Neuronal stem cell (in vitro differentiated cells): ENCODE measurements at regions not wholly inside any gene's neighbourhood (a gene's known extent, or its start where the extent isn't known, plus 50 kb on each side); places are given as distances from the start of the nearest gene placed in this dataset.

ENCODE experiments used
- DNase-seq: peaks from one replicate; pipeline ENCODE4 v3.0.0-alpha.2; 2013; ENCODE audit warnings: low spot score
- H2AFZ ChIP-seq: one replicate; pipeline ENCODE4 v1.6.1; 2013; ENCODE audit warnings: mild to moderate bottlenecking, low read length, inconsistent platforms
- H2AK5ac ChIP-seq: 2 replicates; pipeline ENCODE4 v1.6.1; 2013; ENCODE audit warnings: low read depth, mild to moderate bottlenecking, inconsistent platforms, low read length, moderate library complexity, mixed read lengths
- H2BK120ac ChIP-seq: 2 replicates; pipeline ENCODE4 v1.6.1; 2013; ENCODE audit warnings: low read depth, mild to moderate bottlenecking, inconsistent platforms, low read length, moderate library complexity, mixed read lengths
- H2BK12ac ChIP-seq: one replicate; pipeline ENCODE4 v1.6.1; 2013; ENCODE audit warnings: low read length, inconsistent platforms
- H2BK15ac ChIP-seq: 2 replicates; pipeline ENCODE4 v1.6.1; 2013; ENCODE audit warnings: mild to moderate bottlenecking, low read length, inconsistent platforms, mixed read lengths
- H2BK5ac ChIP-seq: one replicate; pipeline ENCODE4 v1.6.1; 2013; ENCODE audit warnings: inconsistent platforms, mild to moderate bottlenecking, low read length, moderate library complexity
- H3K14ac ChIP-seq: one replicate; pipeline ENCODE4 v1.6.1; 2013; ENCODE audit warnings: low read length, inconsistent platforms
- H3K18ac ChIP-seq: 2 replicates; pipeline ENCODE4 v1.6.1; 2013; ENCODE audit warnings: low read length, inconsistent platforms
- H3K23ac ChIP-seq: 2 replicates; pipeline ENCODE4 v1.6.1; 2013; ENCODE audit warnings: low read depth, mild to moderate bottlenecking, mixed read lengths, low read length, inconsistent platforms; ENCODE audit not compliant: poor library complexity
- H3K27ac ChIP-seq: replicated peaks from 3 replicates; pipeline ENCODE4 v1.5.1; 2013; ENCODE audit warnings: low read length, inconsistent platforms
- H3K27me3 ChIP-seq, 3 experiments: 2 replicates each; pipeline ENCODE4 v1.6.1; 2013; ENCODE audit warnings: low read length in 3 of 3, mild to moderate bottlenecking in 2 of 3, inconsistent platforms in 1 of 3, low read depth in 1 of 3, mixed read lengths in 1 of 3, moderate library complexity in 1 of 3; ENCODE audit not compliant: control insufficient read depth in 3 of 3, insufficient read depth in 3 of 3
- H3K36me3 ChIP-seq, 2 donors: replicated peaks in 1 of 2; 2 replicates each; pipeline ENCODE4 v1.6.1; 2013; ENCODE audit warnings: low read length in 2 of 2; ENCODE audit not compliant: control insufficient read depth in 2 of 2, insufficient read depth in 2 of 2
- H3K4ac ChIP-seq: 2 replicates; pipeline ENCODE4 v1.6.1; 2013; ENCODE audit warnings: inconsistent platforms, mild to moderate bottlenecking, low read length, moderate library complexity
- H3K4me1 ChIP-seq, 2 donors: 1 replicate in 1 of 2; 2 replicates in 1 of 2; pipeline ENCODE4 v1.6.1; 2013; ENCODE audit warnings: low read length in 2 of 2, low read depth in 1 of 2; ENCODE audit not compliant: control insufficient read depth in 2 of 2, insufficient read depth in 1 of 2
- H3K4me2 ChIP-seq: one replicate; pipeline ENCODE4 v1.6.1; 2013; ENCODE audit warnings: mild to moderate bottlenecking, low read length, inconsistent platforms; ENCODE audit not compliant: insufficient read depth, poor library complexity, severe bottlenecking
- H3K4me3 ChIP-seq, 2 donors: 2 replicates each; pipeline ENCODE4 v1.5.1; 2013; ENCODE audit warnings: low read length in 2 of 2, mild to moderate bottlenecking in 2 of 2, inconsistent platforms in 1 of 2, moderate library complexity in 1 of 2
- H3K79me1 ChIP-seq: one replicate; pipeline ENCODE4 v1.6.1; 2013; ENCODE audit warnings: low read depth, mild to moderate bottlenecking, inconsistent platforms, low read length, moderate library complexity
- H3K9ac ChIP-seq: one replicate; pipeline ENCODE4 v1.6.1; 2013; ENCODE audit warnings: mild to moderate bottlenecking, low read depth, low read length, inconsistent platforms; ENCODE audit not compliant: poor library complexity
- H3K9me3 ChIP-seq, 2 donors: replicated peaks in 1 of 2; 2 replicates each; pipeline versions ENCODE3 to v1.6.1; 2013; ENCODE audit warnings: low read length in 2 of 2, mild to moderate bottlenecking in 2 of 2, inconsistent platforms in 1 of 2, low read depth in 1 of 2, mixed read lengths in 1 of 2, moderate library complexity in 1 of 2; ENCODE audit not compliant: control insufficient read depth in 2 of 2, insufficient read depth in 1 of 2
- H4K8ac ChIP-seq: one replicate; pipeline ENCODE4 v1.6.1; 2013; ENCODE audit warnings: low read depth, mild to moderate bottlenecking, inconsistent platforms, low read length, moderate library complexity
- H4K91ac ChIP-seq: one replicate; pipeline ENCODE4 v1.6.1; 2013; ENCODE audit warnings: low read length, low read depth, mild to moderate bottlenecking, inconsistent platforms; ENCODE audit not compliant: poor library complexity
- WGBS, 2 donors: extraction: QIAGEN DNeasy Blood & Tissue Kit; methylation state at CpG; one replicate each; pipeline ENCODE4 v1.1.7; 2013; ENCODE audit warnings: missing lambda C conversion rate in 2 of 2, mixed read lengths in 1 of 2; ENCODE audit not compliant: insufficient read length in 2 of 2, insufficient replicate concordance in 1 of 2; ENCODE audit errors: extremely low coverage in 2 of 2; 5-methylcytosine and 5-hydroxymethylcytosine counted together

GRCh38 chr6:163646866-163647265 lies 232.3 kb downstream of the QKI start:
- peak overlapping the region; percentile 67 for H2AFZ ChIP-seq
- H2BK12ac ChIP-seq = no peak overlapping the region
- H2AK5ac ChIP-seq = no peak overlapping the region
- H3K36me3 ChIP-seq = no peaks in the 10 kb centered on the region
- no peak overlapping the region for H2BK15ac ChIP-seq
- no peak overlapping the region for H3K4ac ChIP-seq
- no peak overlapping the region for H2BK120ac ChIP-seq
- H3K4me2 ChIP-seq = no peak overlapping the region
- H3K23ac ChIP-seq = no peak overlapping the region
- no peak overlapping the region for H3K27ac ChIP-seq
- no CpG with 5 or more reads among the region's 3 CpGs for WGBS, 2 donors
- H3K14ac ChIP-seq = no peak overlapping the region
- no peak overlapping the region for H3K18ac ChIP-seq
- H3K4me1 ChIP-seq = peaks cover 2 to 24% of the 10 kb centered on the region in 2 donors
- H3K4me3 ChIP-seq = no peak overlapping the region
- no peaks in the 10 kb centered on the region for H3K27me3 ChIP-seq
- H3K9me3 ChIP-seq = peaks cover 0 to 15% of the 10 kb centered on the region in 2 donors
- H3K79me1 ChIP-seq = no peaks in the 10 kb centered on the region
- H2BK5ac ChIP-seq = no peak overlapping the region
- no peak for DNase-seq
- H4K91ac ChIP-seq = no peak overlapping the region
- H4K8ac ChIP-seq = no peak overlapping the region
- no peak overlapping the region for H3K9ac ChIP-seq

- no peak overlapping the region for H3K27ac ChIP-seq
- H3K23ac ChIP-seq = no peak overlapping the region
- no peaks in the 10 kb centered on the region for H3K79me1 ChIP-seq
- H3K9ac ChIP-seq = no peak overlapping the region
- H3K4me2 ChIP-seq = no peak overlapping the region
- no peak overlapping the region for H2BK12ac ChIP-seq
- no peak overlapping the region for H4K91ac ChIP-seq
- H2AK5ac ChIP-seq = no peak overlapping the region
- peaks cover 2 to 23% of the 10 kb centered on the region in 2 donors for H3K4me1 ChIP-seq
- H2BK120ac ChIP-seq = no peak overlapping the region
- DNase-seq = no peak
- H2BK5ac ChIP-seq = no peak overlapping the region
- H3K18ac ChIP-seq = no peak overlapping the region
- H3K4ac ChIP-seq = no peak overlapping the region
- no peak overlapping the region for H4K8ac ChIP-seq
- no peak overlapping the region for H3K4me3 ChIP-seq
- H3K9me3 ChIP-seq = peaks cover 0 to 15% of the 10 kb centered on the region in 2 donors
- no peak overlapping the region for H2BK15ac ChIP-seq
- no peak overlapping the region for H2AFZ ChIP-seq
- H3K27me3 ChIP-seq = no peaks in the 10 kb centered on the region
- H3K14ac ChIP-seq = no peak overlapping the region
- no peaks in the 10 kb centered on the region for H3K36me3 ChIP-seq
- no CpG with 5 or more reads among the region's 9 CpGs for WGBS, 2 donors
Measured at GRCh38 chr6:163646133-163646532, 231.6 kb downstream of the QKI start.

- Histone ChIP-seq H2BK120ac (no peak overlapping the region), H3K4me3 (no peak overlapping the region), H3K4me1 (peaks cover 2 to 23% of the 10 kb centered on the region in 2 donors), H3K9me3 (peaks cover 0 to 15% of the 10 kb centered on the region in 2 donors), H3K9ac (no peak overlapping the region), H4K8ac (no peak overlapping the region), H2AK5ac (no peak overlapping the region), H3K36me3 (no peaks in the 10 kb centered on the region), H3K4ac (no peak overlapping the region), H4K91ac (no peak overlapping the region), H3K23ac (no peak overlapping the region), H3K27me3 (no peaks in the 10 kb centered on the region), H2BK15ac (no peak overlapping the region), H3K79me1 (no peaks in the 10 kb centered on the region), H2BK5ac (no peak overlapping the region), H3K18ac (no peak overlapping the region), H3K14ac (no peak overlapping the region), H2BK12ac (no peak overlapping the region), H3K27ac (no peak overlapping the region), H3K4me2 (no peak overlapping the region), H2AFZ (no peak overlapping the region)
- no peak for DNase-seq
- no CpG with 5 or more reads among the region's 10 CpGs for WGBS, 2 donors
Measured at GRCh38 chr6:163645560-163645959, 231.0 kb downstream of the QKI start.

DNA sequence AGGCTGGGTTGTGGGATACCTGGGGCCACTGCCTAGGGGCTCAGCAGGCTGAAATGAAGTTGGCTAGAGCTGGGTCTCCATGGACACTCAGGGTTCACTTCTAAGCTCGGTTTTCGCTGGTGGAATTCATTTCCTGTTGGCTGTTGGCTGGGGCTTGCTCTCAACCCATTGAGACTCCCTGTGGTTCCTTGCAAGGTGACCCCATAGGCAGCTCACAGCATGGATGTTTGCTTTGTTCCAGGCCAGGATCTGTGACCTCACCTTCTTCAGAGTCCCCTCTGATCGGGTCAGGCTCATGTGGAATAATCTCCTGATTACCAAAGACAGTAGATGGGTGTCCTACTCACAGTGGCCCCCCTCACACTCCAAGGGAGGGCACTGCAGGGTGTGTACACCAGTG lies 229.3 kb downstream of the QKI start:
- Histone ChIP-seq H3K9ac (no peak overlapping the region), H2BK12ac (no peak overlapping the region), H4K91ac (no peak overlapping the region), H2AK5ac (no peak overlapping the region), H3K27me3 (no peaks in the 10 kb centered on the region), H3K27ac (no peak overlapping the region), H2BK120ac (no peak overlapping the region), H2AFZ (peak overlapping the region; percentile 41), H2BK15ac (no peak overlapping the region), H2BK5ac (no peak overlapping the region), H3K36me3 (no peaks in the 10 kb centered on the region), H3K79me1 (no peaks in the 10 kb centered on the region), H3K4ac (no peak overlapping the region), H3K9me3 (peaks cover 0 to 15% of the 10 kb centered on the region in 2 donors), H3K4me3 (peak overlapping the region in 1 of 2 donors; percentile 38), H3K4me1 (peaks cover 2 to 23% of the 10 kb centered on the region in 2 donors), H4K8ac (no peak overlapping the region), H3K14ac (no peak overlapping the region), H3K18ac (no peak overlapping the region), H3K23ac (no peak overlapping the region), H3K4me2 (no peak overlapping the region)
- no peak for DNase-seq
- WGBS, 2 donors = no CpG with 5 or more reads among the region's 3 CpGs
